Nephron (organoid): ENCODE measurements at regions not wholly inside any gene's neighbourhood (a gene's known extent, or its start where the extent isn't known, plus 50 kb on each side); places are given as distances from the start of the nearest gene placed in this dataset.
"Not testable (repeated sequence)": the region's sequence is repeated elsewhere in the genome, so short reads cannot be mapped to it uniquely, and the experiment has no call there.

Experiments
- H3K27ac Mint-ChIP-seq, 3 experiments: 2 replicates each; pipeline ENCODE4 v1.8.0; 2020; ENCODE audit warnings: mixed read lengths in 3 of 3, mild to moderate bottlenecking in 2 of 3, moderate library complexity in 1 of 3
- H3K27me3 Mint-ChIP-seq: 2 replicates; pipeline ENCODE4 v1.8.0; 2021; ENCODE audit warnings: low read depth, mild to moderate bottlenecking, moderate library complexity, mixed read lengths
- H3K36me3 Mint-ChIP-seq: 2 replicates; pipeline ENCODE4 v1.8.0; 2020; ENCODE audit warnings: low read depth, mixed read lengths
- H3K4me1 Mint-ChIP-seq: 2 replicates; pipeline ENCODE4 v1.8.0; 2020; ENCODE audit warnings: mixed read lengths
- H3K4me3 Mint-ChIP-seq, 3 experiments: 2 replicates each; pipeline ENCODE4 v1.8.0; 2020; ENCODE audit warnings: mild to moderate bottlenecking in 3 of 3, mixed read lengths in 3 of 3, moderate library complexity in 2 of 3
- H3K9me3 Mint-ChIP-seq: 2 replicates; pipeline ENCODE4 v1.8.0; 2020; ENCODE audit warnings: mixed read lengths
- TF ChIP-seq, protein P1 (sequence below), 3 experiments: fragments of 200-600 bp; sonication (generic); IDR thresholded peaks; one replicate each; pipeline ENCODE4 v1.5.0; 2021; ENCODE audit warnings: antibody characterized with exemption in 3 of 3; ENCODE audit not compliant: unreplicated experiment in 3 of 3

DNA sequence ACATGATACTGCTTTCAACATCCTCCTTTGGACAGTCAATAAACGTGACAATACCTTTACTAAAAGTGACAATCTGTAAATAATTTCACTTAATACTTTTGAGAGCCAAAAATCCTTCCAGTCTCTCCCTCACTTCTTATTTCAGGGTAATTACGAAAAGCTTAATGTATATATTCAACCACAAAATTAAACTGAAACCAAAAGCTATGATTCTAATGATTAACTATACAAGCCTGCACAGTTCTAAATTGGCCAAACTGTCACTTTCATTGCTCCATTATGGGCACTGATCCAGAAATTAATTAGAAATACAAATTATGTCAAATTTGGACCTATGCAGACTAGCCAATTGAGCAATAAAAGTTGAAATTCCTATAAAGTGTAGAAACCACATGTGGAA, 696.5 kb upstream of the MIS18BP1 start:
- no peaks in the 10 kb centered on the region for H3K9me3 Mint-ChIP-seq

DNA sequence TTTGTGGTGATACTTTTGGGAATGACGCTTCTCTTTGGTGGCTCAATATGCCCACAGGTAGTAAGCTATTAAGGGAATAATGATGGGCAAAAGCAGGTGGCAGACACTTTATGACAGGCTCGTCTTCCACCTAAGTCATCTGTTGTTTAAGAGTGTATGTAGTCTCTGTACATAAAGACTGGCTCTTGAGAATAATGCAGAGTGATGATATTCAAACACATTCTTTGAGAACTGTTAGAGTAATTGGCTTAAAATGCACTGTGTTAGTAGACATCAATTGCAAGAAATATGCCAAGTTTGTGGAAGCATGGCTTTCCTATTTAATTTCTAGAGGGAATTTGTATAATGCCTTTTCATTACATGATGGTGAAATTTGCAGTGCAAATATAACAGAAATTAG, 694.8 kb upstream of the MIS18BP1 start:
- Mint-ChIP-seq H3K4me1 (no peaks in the 10 kb centered on the region), H3K4me3 (no peak overlapping the region)

More for the DNA sequence above, 696.5 kb upstream of the MIS18BP1 start:
- Mint-ChIP-seq H3K4me3 (no peak overlapping the region), H3K4me1 (no peaks in the 10 kb centered on the region), H3K27ac (no peak overlapping the region), H3K36me3 (no peaks in the 10 kb centered on the region), H3K27me3 (no peaks in the 10 kb centered on the region)
- TF ChIP-seq, protein P1, sequence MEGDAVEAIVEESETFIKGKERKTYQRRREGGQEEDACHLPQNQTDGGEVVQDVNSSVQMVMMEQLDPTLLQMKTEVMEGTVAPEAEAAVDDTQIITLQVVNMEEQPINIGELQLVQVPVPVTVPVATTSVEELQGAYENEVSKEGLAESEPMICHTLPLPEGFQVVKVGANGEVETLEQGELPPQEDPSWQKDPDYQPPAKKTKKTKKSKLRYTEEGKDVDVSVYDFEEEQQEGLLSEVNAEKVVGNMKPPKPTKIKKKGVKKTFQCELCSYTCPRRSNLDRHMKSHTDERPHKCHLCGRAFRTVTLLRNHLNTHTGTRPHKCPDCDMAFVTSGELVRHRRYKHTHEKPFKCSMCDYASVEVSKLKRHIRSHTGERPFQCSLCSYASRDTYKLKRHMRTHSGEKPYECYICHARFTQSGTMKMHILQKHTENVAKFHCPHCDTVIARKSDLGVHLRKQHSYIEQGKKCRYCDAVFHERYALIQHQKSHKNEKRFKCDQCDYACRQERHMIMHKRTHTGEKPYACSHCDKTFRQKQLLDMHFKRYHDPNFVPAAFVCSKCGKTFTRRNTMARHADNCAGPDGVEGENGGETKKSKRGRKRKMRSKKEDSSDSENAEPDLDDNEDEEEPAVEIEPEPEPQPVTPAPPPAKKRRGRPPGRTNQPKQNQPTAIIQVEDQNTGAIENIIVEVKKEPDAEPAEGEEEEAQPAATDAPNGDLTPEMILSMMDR (IDR thresholded peaks at IDR 0.05; ENCODE audit: unreplicated experiment in 3 of 3): no peak

DNA sequence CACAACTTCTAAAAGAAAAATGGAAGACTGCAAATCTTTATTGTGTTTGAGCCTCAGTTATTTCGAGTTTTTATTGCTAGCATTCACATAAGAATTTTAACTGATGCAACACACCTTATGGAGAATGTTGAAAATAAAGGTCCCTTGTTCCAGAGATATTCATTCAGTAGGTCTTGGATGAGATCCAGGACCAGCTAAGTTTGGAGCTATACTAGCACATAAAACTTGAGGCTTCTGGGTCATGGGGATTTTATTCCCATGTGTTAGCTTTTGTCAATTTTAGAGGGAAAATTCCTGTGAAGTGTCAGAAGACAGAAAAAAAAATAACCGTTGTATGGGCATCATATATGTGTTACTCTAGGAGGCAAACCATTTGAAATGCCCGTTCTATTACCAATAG, 693.2 kb upstream of the MIS18BP1 start:
- TF ChIP-seq, protein P1 (IDR thresholded peaks at IDR 0.05; ENCODE audit: unreplicated experiment in 3 of 3): no peak
- H3K4me3 Mint-ChIP-seq: no peak overlapping the region

More for the DNA sequence above, 694.8 kb upstream of the MIS18BP1 start:
- H3K36me3 Mint-ChIP-seq: no peaks in the 10 kb centered on the region
- H3K9me3 Mint-ChIP-seq: no peaks in the 10 kb centered on the region
- TF ChIP-seq, protein P1 (IDR thresholded peaks at IDR 0.05; ENCODE audit: unreplicated experiment in 3 of 3): no peak
- H3K27me3 Mint-ChIP-seq: no peaks in the 10 kb centered on the region
- no peak overlapping the region for H3K27ac Mint-ChIP-seq

DNA sequence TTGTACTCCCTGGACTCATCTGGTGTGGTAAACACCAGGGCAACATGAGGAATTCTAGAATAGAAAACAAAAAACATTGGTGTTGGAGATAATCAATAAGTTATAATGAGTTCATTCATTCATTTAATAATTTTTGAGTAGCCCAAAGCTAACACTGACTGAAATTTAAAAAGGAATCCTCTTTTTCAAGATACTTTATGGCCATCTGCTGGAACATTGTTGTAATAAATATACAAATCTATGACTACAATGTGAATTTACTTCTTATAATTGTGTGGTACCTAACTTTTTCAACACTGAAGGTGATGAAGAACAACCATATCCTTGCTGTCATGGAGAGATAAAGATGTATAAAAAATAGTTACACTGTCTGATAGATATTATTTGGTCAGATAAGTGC, 687.3 kb upstream of the MIS18BP1 start:
- no peak overlapping the region for H3K27ac Mint-ChIP-seq

More for the DNA sequence above, 693.2 kb upstream of the MIS18BP1 start:
- Mint-ChIP-seq H3K9me3 (no peaks in the 10 kb centered on the region), H3K4me1 (no peaks in the 10 kb centered on the region), H3K27ac (no peak overlapping the region), H3K36me3 (no peaks in the 10 kb centered on the region), H3K27me3 (no peaks in the 10 kb centered on the region)

DNA sequence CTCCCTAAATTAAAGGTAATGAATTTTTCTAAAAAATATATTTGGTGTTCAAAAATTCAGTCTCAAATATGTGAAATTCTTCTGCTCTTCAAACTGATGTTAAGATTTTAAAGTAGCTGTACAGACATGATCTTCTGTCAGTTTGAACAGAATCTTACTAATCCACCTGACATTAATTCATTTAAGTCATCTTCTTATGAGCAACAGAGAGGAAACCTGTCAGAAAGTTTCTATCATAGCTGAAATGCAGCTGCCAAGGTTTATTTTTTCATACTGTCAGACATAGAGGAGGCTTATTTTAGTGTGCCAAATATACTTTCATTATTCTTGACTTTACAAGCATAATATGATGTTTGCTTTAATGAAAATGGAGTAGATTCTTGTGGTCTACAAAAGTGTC, 686.6 kb upstream of the MIS18BP1 start:
- Mint-ChIP-seq H3K4me1 (no peaks in the 10 kb centered on the region), H3K9me3 (peaks cover 11% of the 10 kb centered on the region), H3K4me3 (no peak overlapping the region), H3K27ac (no peak overlapping the region), H3K27me3 (peaks cover 3% of the 10 kb centered on the region), H3K36me3 (no peaks in the 10 kb centered on the region)
- TF ChIP-seq, protein P1 (IDR thresholded peaks at IDR 0.05; ENCODE audit: unreplicated experiment in 3 of 3): no peak

More for the DNA sequence above, 687.3 kb upstream of the MIS18BP1 start:
- peaks cover 3% of the 10 kb centered on the region for H3K27me3 Mint-ChIP-seq
- no peaks in the 10 kb centered on the region for H3K4me1 Mint-ChIP-seq
- TF ChIP-seq, protein P1 (IDR thresholded peaks at IDR 0.05; ENCODE audit: unreplicated experiment in 3 of 3): no peak
- H3K9me3 Mint-ChIP-seq: peaks cover 7% of the 10 kb centered on the region
- no peak overlapping the region for H3K4me3 Mint-ChIP-seq
- no peaks in the 10 kb centered on the region for H3K36me3 Mint-ChIP-seq

DNA sequence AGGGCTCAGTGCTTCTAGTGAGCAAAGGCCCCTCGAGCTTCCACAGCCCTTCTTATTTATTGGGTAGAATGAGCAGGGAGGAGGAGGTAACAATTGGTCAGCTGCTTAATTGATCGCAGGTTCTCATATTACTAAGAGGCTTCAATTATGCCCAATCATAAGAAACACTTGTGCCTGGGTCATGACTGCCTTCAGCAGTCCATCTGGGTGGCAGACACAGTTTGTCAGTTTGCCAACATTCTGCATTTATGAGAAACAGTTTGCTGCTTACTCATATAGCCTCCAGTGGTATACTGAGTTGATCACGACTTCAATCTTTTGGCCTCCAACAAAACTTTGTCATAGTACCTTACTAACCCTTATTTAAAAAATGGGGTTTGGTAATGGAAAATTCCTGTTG, 667.0 kb upstream of the MIS18BP1 start:
- H3K36me3 Mint-ChIP-seq, H3K4me3 Mint-ChIP-seq, H3K4me1 Mint-ChIP-seq, H3K9me3 Mint-ChIP-seq, H3K27me3 Mint-ChIP-seq, H3K27ac Mint-ChIP-seq: not testable (repeated sequence)
